Activated CD4-positive, CD25-positive, alpha-beta regulatory T cell treated with anti-CD3 and anti-CD28 coated beads, Interleukin-2, amount 50 U/mL, for 16 hours (primary cell): ENCODE measurements at regions not wholly inside any gene's neighbourhood (a gene's known extent, or its start where the extent isn't known, plus 50 kb on each side); places are given as distances from the start of the nearest gene placed in this dataset.

Experiments used
- DNase-seq: peaks from one replicate; pipeline ENCODE4 v3.0.0-alpha.2; 2020; ENCODE audit warnings: low read depth, low spot score

DNA sequence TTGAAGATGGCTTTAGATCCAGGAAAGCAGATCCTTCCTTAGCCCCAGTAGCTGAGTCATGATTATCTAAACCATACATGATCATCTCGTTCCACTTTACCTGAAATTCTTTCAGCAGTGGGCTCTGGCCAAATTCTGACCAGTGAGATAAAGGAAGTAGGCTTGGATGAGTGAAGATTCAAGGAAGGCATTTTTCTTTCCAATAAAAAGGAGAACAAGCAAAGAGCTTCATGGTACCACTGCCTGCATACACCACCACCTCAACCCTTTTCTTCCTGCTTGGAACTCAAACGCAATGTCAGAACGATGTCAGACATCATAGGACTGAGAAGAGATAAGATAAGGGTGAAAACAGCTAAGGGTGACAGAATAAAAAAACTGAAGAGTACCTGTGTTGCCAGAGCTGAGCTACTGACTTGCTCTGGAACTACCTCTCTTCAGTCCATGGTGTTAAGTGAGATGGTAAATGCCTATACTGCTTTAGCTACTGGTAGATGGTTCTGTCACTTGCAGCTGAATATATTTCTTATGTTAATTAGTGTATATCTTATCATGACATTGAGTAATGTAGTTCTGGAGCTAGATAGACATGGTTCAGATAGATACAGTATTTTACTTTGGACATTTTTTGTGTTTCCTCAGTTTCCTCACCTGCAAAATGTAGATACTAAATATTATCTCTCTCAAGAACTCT is 58.7 kb upstream of the ACVR1 start:
- no peak for DNase-seq

DNA sequence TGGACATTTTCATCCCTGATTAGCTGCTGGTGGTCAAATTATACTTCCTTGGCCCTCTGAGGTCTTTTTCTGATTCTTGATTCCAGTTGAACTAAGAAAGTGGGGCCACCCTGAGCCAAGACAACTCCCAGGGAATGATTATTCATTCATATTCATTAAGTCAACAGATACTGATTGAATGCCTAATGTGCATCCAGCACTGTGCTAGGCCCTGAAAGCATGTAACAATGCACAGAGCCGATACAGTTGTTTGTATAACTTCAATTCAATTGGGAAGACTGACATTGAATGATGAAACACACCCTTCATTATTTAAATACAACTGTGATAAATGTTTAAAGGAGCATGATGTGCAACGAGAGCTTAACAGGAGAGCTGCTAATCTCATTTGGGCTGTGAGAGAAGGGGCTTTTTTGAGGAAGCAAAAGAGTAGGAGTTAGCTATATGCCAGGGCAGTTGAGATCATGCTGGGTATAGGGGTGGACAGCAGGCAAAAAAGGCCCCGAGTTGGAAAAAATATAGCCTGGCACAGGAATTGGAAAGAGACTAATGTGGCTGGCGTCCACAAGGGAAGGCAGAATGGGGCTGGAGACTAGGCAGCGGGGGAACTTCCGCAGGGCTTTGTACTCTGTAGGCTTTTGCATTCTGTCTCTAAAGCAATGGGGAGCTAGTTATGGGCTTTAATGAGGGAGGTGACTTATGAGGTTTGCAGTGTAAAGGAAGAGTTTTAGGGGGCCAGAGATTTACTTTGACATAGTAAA is 57.2 kb upstream of the ACVR1 start:
- DNase-seq, result no peak

- no peak for DNase-seq
Observed at GRCh38 chr2:157932480-157933159, 56.5 kb upstream of the ACVR1 start.

DNA sequence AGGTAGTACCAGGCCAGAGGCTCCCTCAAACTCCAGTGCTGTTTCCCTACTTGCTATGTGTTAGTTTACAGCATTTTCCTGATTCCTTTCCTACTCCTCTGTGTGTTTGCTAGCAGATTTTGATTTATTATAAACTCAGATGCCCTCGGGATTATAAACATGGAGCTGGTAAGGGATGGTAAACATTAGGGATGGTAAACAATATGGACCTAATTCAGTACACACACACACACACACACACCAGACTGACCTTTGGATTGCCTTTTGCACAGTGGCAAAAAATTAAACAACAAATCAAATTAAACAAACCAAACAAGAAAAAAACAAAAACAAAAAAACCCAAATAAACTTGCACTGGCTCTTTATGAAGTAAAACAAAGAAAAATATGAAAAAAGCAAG is 55.4 kb upstream of the ACVR1 start:
- DNase-seq, result no peak

- DNase-seq, result no peak
Observed at GRCh38 chr2:157930728-157931127, 54.6 kb upstream of the ACVR1 start.

GRCh38 chr2:157929871-157930667 is 53.9 kb upstream of the ACVR1 start:
- DNase-seq, result no peak

DNA sequence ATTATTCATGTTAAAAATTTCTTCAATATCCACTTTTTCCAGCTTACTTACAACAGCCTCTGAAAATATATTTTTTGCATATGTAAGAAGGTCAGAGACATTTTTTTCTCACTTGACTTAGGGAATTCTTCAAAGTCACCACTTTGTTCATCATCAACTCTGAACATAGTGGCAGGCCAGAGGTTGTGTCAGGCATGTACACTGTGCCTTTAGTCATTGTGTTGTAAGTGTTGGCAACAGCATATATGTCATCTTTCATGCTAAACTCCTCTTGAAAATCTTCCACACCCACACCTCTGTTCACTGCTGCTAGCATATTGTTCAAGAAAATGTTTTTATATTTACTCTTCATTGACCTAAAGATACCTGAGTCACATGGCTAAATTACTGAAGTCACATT is 52.2 kb upstream of the ACVR1 start:
- no peak for DNase-seq

DNA sequence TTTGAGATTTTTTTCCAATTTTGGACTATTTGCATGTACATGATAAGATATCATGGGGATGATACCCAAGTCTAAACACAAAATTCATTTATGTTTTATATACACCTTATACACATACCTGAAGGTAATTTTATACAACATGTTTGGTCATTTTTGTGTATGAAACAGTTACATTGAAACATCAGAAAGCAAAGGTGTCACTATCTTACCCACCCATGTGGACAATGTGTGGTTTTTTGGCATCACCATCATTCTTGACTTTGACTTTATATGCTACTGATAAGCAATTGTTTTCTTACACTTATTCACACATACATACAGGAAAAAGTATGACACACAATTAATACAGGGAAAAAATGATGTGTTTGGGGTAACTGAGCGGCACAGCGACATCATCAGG is 51.0 kb upstream of the ACVR1 start:
- DNase-seq, result no peak
